ENCODE measurements at regions not wholly inside any gene's neighbourhood (a gene's known extent, or its start where the extent isn't known, plus 50 kb on each side); places are given as distances from the start of the nearest gene placed in this dataset.
A peak's percentile ranks its signal among the peaks of the same experiment; 100 is the strongest.
"Not testable (repeated sequence)": the region's sequence is repeated elsewhere in the genome, so short reads cannot be mapped to it uniquely, and the experiment has no call there.

DNA sequence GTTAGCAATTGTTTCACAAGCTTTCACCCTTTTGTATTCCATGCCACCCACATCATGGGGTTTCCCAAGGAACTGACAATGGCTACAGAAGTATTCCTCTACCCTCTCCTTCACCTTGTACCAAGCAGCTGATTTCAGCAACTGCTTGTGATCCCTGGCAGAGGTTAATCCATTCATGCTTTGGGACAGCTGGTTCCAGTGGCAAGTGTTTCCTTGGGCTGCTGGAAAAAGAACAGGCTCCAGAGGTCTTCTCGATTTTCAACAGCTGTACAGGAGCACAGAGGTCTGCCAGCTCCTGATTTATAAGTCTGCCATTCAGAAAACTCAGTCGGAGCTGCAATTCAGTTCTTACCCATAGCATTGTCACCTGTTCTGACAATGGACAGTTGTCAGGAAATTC lies 239.2 kb upstream of the CWC22 start:
- Histone ChIP-seq H3K9ac (ENCODE audit: low read length) (no peak overlapping the region), H3K4me2 (ENCODE audit: low read length) (no peak overlapping the region), H4K20me1 (ENCODE audit: insufficient read depth, low read length) (no peaks in the 10 kb centered on the region), H3K79me2 (ENCODE audit: insufficient read depth, low read length) (no peaks in the 10 kb centered on the region), H3K36me3 (ENCODE audit: insufficient read depth, low read length) (no peaks in the 10 kb centered on the region), H3K27ac (ENCODE audit: low read depth, low read length) (no peak overlapping the region), H3K4me3 (ENCODE audit: insufficient read depth, low read depth, low read length) (no peak overlapping the region), H2AFZ (ENCODE audit: low read depth, low read length) (no peak overlapping the region), H3K9me3 (ENCODE audit: insufficient read depth, low read depth, low read length) (no peaks in the 10 kb centered on the region), H3K4me1 (ENCODE audit: insufficient read depth, low read length) (no peaks in the 10 kb centered on the region), H3K27me3 (ENCODE audit: insufficient read depth, low read length) (no peaks in the 10 kb centered on the region)
- FAIRE-seq (no peak), DNase-seq (ENCODE audit: low read depth) (no peak)
- H3K27me3 Mint-ChIP-seq (ENCODE audit: low read depth, unreplicated experiment), result no peaks in the 10 kb centered on the region
- no peak for TF ChIP-seq EZH2 (IDR thresholded peaks at IDR 0.05; ENCODE audit: insufficient read depth, low read length)
- TF ChIP-seq, protein P1, sequence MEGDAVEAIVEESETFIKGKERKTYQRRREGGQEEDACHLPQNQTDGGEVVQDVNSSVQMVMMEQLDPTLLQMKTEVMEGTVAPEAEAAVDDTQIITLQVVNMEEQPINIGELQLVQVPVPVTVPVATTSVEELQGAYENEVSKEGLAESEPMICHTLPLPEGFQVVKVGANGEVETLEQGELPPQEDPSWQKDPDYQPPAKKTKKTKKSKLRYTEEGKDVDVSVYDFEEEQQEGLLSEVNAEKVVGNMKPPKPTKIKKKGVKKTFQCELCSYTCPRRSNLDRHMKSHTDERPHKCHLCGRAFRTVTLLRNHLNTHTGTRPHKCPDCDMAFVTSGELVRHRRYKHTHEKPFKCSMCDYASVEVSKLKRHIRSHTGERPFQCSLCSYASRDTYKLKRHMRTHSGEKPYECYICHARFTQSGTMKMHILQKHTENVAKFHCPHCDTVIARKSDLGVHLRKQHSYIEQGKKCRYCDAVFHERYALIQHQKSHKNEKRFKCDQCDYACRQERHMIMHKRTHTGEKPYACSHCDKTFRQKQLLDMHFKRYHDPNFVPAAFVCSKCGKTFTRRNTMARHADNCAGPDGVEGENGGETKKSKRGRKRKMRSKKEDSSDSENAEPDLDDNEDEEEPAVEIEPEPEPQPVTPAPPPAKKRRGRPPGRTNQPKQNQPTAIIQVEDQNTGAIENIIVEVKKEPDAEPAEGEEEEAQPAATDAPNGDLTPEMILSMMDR (IDR thresholded peaks at IDR 0.05; ENCODE audit: insufficient read depth, low read depth, low read length), result no peak
- no peak overlapping the region for H3K4me3 Mint-ChIP-seq (ENCODE audit: unreplicated experiment)
- no peaks in the 10 kb centered on the region for H3K36me3 Mint-ChIP-seq (ENCODE audit: low read depth, unreplicated experiment)
- no peaks in the 10 kb centered on the region for H3K4me1 Mint-ChIP-seq (ENCODE audit: low read depth, unreplicated experiment)
- no peak overlapping the region for H3K27ac Mint-ChIP-seq (ENCODE audit: unreplicated experiment)
- no peaks in the 10 kb centered on the region for H3K9me3 Mint-ChIP-seq (ENCODE audit: unreplicated experiment)

DNA sequence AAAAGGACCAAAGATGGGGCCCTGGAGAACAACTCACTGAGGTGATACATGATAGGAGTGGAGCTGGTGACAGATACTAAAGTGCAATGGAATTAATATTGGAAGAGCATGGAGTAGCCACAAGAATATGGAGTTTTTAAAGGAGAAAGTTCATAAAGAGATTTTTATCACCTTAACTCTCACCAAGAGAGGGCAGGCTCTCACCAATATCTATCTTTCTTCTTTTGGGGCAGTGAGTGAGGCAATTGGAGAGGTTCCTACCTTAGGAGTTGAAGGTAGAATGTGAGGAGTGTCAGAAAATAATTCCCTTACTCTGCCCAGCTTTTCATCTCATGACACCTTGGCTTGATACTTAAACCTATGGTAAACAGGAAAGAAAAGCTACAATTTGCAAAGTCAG lies 233.7 kb upstream of the CWC22 start:
- Histone ChIP-seq H2AFZ (ENCODE audit: low read depth, low read length) (no peak overlapping the region), H3K27me3 (ENCODE audit: insufficient read depth, low read length) (no peaks in the 10 kb centered on the region), H3K36me3 (ENCODE audit: insufficient read depth, low read length) (no peaks in the 10 kb centered on the region), H3K27ac (ENCODE audit: low read depth, low read length) (no peak overlapping the region), H3K4me3 (ENCODE audit: insufficient read depth, low read depth, low read length) (no peak overlapping the region), H3K4me2 (ENCODE audit: low read length) (no peak overlapping the region), H4K20me1 (ENCODE audit: insufficient read depth, low read length) (no peaks in the 10 kb centered on the region), H3K4me1 (ENCODE audit: insufficient read depth, low read length) (no peaks in the 10 kb centered on the region), H3K9ac (ENCODE audit: low read length) (no peak overlapping the region), H3K9me3 (ENCODE audit: insufficient read depth, low read depth, low read length) (no peaks in the 10 kb centered on the region), H3K79me2 (ENCODE audit: insufficient read depth, low read length) (no peaks in the 10 kb centered on the region)
- TF ChIP-seq, protein P1 (IDR thresholded peaks at IDR 0.05; ENCODE audit: insufficient read depth, low read depth, low read length), result peak; percentile 22
- TF ChIP-seq EZH2 (IDR thresholded peaks at IDR 0.05; ENCODE audit: insufficient read depth, low read length), result no peak
- H3K4me3 Mint-ChIP-seq (ENCODE audit: unreplicated experiment), result no peak overlapping the region
- H3K36me3 Mint-ChIP-seq (ENCODE audit: low read depth, unreplicated experiment), result no peaks in the 10 kb centered on the region
- H3K27ac Mint-ChIP-seq (ENCODE audit: unreplicated experiment), result no peak overlapping the region
- peaks cover 2% of the 10 kb centered on the region for H3K9me3 Mint-ChIP-seq (ENCODE audit: unreplicated experiment)
- FAIRE-seq (peak; percentile 59), DNase-seq (ENCODE audit: low read depth) (no peak)
- H3K4me1 Mint-ChIP-seq (ENCODE audit: low read depth, unreplicated experiment), result no peaks in the 10 kb centered on the region
- no peaks in the 10 kb centered on the region for H3K27me3 Mint-ChIP-seq (ENCODE audit: low read depth, unreplicated experiment)

DNA sequence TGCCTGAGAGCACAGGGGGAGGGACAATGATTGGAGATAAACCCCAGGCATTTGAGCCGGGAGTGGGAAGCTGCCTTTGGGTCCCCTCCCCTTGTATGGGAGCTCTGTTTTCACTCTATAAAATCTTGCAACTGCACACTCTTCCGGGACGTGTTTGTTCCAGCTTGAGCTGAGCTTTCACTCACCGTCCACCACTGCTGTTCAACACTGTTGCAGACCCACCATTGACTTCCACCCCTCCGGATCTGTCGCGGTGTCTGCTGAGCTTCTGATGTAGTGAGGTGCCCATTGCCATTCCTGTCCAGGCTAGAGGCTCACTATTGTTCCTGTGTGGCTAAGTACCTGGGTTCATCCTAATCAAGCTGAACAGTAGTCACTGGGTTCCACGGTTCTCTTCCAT lies 231.6 kb upstream of the CWC22 start:
- Histone ChIP-seq H3K79me2 (ENCODE audit: insufficient read depth, low read length) (no peaks in the 10 kb centered on the region), H3K27ac (ENCODE audit: low read depth, low read length) (no peak overlapping the region), H4K20me1 (ENCODE audit: insufficient read depth, low read length) (no peaks in the 10 kb centered on the region), H3K27me3 (ENCODE audit: insufficient read depth, low read length) (no peaks in the 10 kb centered on the region), H2AFZ (ENCODE audit: low read depth, low read length) (no peak overlapping the region), H3K4me3 (ENCODE audit: insufficient read depth, low read depth, low read length) (no peak overlapping the region), H3K9me3 (ENCODE audit: insufficient read depth, low read depth, low read length) (no peaks in the 10 kb centered on the region), H3K4me1 (ENCODE audit: insufficient read depth, low read length) (no peaks in the 10 kb centered on the region), H3K4me2 (ENCODE audit: low read length) (no peak overlapping the region), H3K9ac (ENCODE audit: low read length) (no peak overlapping the region), H3K36me3 (ENCODE audit: insufficient read depth, low read length) (no peaks in the 10 kb centered on the region)
- no peaks in the 10 kb centered on the region for H3K27me3 Mint-ChIP-seq (ENCODE audit: low read depth, unreplicated experiment)
- FAIRE-seq (no peak), DNase-seq (ENCODE audit: low read depth) (no peak)
- H3K9me3 Mint-ChIP-seq (ENCODE audit: unreplicated experiment), result peaks cover 5% of the 10 kb centered on the region
- H3K27ac Mint-ChIP-seq (ENCODE audit: unreplicated experiment), result no peak overlapping the region
- H3K4me1 Mint-ChIP-seq (ENCODE audit: low read depth, unreplicated experiment), result no peaks in the 10 kb centered on the region
- H3K4me3 Mint-ChIP-seq (ENCODE audit: unreplicated experiment), result no peak overlapping the region
- TF ChIP-seq, protein P1 (IDR thresholded peaks at IDR 0.05; ENCODE audit: insufficient read depth, low read depth, low read length), result no peak
- TF ChIP-seq EZH2 (IDR thresholded peaks at IDR 0.05; ENCODE audit: insufficient read depth, low read length), result no peak
- no peaks in the 10 kb centered on the region for H3K36me3 Mint-ChIP-seq (ENCODE audit: low read depth, unreplicated experiment)

DNA sequence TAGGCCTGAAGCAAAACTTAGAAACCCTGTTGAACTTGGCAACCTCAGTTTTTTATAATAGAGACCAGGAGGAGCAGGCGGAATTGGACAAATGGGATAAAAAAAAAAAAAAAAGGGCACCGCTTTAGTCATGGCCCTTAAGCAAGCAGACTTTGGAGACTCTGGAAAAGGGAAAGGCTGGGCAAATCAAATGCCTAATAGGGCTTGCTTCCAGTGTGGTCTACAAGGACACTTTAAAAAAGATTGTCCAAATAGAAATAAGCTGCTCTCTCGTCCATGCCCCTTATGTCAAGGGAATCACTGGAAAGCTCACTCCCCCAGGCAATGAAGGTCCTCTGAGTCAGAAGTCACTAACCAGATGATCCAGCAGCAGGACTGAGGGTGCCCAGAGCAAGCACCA lies 229.0 kb upstream of the CWC22 start:
- not testable (repeated sequence) for H3K36me3 Mint-ChIP-seq (ENCODE audit: low read depth, unreplicated experiment); H3K4me3 Mint-ChIP-seq (ENCODE audit: unreplicated experiment); H3K4me2 ChIP-seq (ENCODE audit: low read length); H2AFZ ChIP-seq (ENCODE audit: low read depth, low read length); H3K4me3 ChIP-seq (ENCODE audit: insufficient read depth, low read depth, low read length); DNase-seq (ENCODE audit: low read depth); H3K27ac ChIP-seq (ENCODE audit: low read depth, low read length); H3K4me1 ChIP-seq (ENCODE audit: insufficient read depth, low read length); H3K9me3 ChIP-seq (ENCODE audit: insufficient read depth, low read depth, low read length); H4K20me1 ChIP-seq (ENCODE audit: insufficient read depth, low read length); H3K27me3 ChIP-seq (ENCODE audit: insufficient read depth, low read length); H3K79me2 ChIP-seq (ENCODE audit: insufficient read depth, low read length); H3K27ac Mint-ChIP-seq (ENCODE audit: unreplicated experiment); H3K4me1 Mint-ChIP-seq (ENCODE audit: low read depth, unreplicated experiment); H3K27me3 Mint-ChIP-seq (ENCODE audit: low read depth, unreplicated experiment); FAIRE-seq; H3K36me3 ChIP-seq (ENCODE audit: insufficient read depth, low read length); H3K9me3 Mint-ChIP-seq (ENCODE audit: unreplicated experiment); H3K9ac ChIP-seq (ENCODE audit: low read length)

Data from astrocyte (in vitro differentiated cells and primary cell).